GM18858 (cell line): ENCODE measurements at regions not wholly inside any gene's neighbourhood (a gene's known extent, or its start where the extent isn't known, plus 50 kb on each side); places are given as distances from the start of the nearest gene placed in this dataset.

Source experiments
- ATAC-seq: cut with Tn5 transposase; IDR thresholded peaks from one replicate; pipeline ENCODE4 v1.9.1; 2021; ENCODE audit not compliant: unreplicated experiment

DNA sequence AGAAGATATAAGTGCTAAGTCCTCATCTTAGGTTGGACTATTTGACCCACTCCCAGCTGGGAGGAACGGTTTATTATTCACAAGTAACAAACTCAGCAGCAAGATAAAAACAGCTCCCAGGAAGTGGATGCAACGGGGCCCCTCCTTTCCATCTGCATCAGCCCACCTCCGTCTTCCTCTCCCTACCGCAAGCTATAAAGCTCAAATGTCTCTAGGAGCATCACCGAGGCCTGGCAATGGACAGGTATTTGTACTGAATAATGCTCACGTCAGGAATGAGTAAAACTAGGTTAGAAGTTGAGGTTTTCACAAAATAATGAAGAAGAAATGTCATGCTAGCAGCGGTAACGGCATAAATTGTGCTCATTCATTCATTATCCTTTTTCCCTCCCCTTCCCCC lies 408.7 kb upstream of the PSMD7 start:
- ATAC-seq, result no peak

DNA sequence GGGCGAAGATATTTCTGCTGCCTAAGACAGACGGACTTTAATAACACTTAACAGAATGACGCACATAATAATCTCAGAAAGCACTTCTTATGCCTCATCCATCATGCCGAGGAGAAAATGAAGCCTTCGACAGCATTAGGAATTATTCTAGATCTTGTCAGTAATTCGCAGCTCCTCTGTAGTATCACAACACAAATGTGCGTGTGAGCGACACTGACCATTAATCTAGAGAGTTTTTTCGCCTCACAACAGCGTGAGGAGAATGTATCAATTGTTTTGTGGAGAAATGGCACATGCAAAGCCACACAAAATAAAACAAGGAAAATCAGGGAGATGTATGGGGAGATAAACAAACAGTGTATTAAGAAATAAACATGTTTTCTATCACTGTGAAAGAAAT lies 410.2 kb upstream of the PSMD7 start:
- no peak for ATAC-seq

DNA sequence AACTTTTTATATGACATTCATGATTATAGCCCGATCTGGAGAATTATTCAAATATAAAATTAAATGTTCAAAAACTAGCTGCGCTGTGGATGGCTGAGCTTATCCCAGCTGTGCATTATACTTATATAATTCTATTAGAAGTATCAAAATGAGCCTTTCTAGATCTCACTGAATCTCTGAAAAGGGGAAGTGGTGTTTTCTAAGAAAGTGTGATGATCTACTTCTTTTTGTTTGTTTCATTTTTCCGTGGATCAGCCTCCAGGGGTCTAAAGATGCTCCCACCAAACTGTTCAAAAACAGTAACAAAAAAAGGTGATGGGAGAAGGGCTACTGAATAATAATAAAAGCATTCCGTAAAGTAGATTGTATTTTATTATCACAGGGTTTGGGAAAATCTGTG lies 411.3 kb upstream of the PSMD7 start:
- no peak for ATAC-seq

DNA sequence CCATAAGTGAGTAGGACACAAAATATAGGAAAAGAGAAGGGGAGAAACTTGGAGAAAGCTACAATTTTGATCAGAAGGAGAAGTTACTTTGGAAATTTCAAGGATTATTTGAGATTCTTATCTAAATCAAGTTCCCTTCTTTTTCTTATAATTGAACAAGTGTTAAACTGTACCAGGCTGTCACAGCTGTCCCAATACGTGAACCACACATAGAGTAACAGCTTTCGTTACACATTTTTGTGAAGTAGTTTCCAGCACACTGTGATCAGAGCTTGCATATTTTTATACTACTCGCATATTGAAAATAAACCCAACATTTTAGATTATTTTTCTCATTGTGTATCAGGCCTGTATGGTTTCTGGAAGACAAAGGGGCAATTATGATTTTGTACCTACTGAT lies 412.8 kb upstream of the PSMD7 start:
- ATAC-seq, result no peak

DNA sequence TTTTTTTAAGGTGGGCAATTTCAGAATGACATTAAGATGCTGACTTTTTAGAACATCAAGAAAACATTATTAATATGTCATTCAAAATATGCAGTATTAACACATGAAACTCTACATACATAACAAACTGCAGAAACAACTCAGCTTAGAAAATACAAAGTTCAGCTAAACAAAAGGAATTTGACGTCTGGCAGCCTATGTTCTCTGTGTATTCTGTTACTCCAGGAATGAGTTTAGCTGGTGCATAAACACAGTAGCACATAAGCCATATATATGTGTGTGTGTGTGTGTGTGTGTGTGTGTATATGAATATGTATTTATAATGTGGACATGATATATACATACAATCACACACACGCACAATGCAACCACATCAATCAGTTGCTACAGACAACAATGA lies 413.5 kb upstream of the PSMD7 start:
- ATAC-seq, result no peak

DNA sequence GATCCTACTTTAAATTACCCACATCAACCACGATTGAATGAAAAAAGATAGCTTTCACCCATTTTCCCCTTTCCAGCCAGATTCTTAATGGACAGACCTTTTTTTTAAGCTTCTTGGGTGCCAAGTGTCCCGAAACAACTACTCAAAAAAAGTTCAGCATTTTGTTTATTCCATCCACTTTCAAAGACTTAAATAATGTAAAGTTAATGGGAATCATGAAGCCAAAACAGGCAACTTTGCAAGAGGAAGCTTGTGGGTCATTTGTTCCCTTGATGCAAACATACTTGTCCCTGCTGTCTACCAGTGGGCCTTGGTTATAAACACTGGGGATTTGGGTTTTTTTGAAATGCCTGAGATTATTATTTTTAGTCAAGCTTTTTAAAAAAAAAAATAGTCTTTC lies 414.0 kb upstream of the PSMD7 start:
- no peak for ATAC-seq

DNA sequence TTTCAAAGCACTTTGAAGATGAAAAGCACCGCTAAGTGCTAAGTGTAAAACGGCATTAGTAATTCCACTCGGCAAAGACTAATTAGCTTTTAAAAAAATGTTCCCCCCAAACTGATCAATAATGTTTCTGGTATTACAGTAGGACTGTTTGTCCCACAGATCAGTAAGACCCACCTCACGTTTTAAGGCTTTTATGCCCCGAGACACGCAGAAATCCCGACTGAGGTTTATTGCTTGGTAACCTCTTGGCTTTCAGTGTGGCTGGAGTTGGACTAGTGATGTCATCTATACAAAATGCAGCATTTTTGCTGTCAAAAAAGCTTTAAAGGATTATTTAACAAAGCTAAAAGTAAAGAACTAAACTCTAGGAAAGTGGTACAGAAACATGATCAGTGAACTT lies 414.6 kb upstream of the PSMD7 start:
- ATAC-seq, result no peak

DNA sequence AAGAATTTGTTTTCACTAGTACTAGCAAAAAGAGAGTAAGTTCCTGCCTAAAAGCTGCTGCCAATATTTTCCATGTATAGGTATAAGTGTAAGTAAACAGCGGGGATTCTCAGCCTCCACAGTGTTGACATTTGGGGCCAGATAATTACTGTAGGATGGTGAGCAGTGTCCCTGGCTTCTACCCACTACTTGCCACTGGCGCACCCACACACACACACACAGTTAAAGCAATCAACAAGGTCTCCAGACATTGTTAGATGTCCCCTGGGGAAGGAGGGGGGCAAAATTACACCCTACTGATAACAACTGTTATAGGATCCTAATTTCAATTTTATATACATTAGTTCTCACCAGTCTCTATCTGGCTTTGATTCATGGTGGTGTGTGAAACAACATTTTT lies 417.0 kb upstream of the PSMD7 start:
- ATAC-seq, result no peak

DNA sequence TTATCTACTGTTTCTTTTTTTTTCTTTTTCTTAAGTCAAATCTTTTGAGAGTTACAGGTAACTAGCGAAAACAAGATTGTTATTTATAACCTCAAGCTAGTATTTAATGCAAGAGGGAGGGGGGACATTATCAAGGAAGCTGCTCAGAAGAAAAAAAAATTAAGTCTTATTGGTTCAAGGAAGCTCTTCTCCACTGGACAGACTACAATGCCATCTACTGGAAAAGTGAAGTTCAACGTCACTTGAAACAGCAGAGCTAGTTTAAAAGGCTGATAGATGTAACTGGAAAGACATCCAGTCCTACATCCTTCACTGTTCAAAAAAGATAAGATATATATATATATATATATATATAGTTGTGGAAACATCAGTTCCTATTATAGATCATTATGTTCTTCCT lies 418.0 kb upstream of the PSMD7 start:
- no peak for ATAC-seq

DNA sequence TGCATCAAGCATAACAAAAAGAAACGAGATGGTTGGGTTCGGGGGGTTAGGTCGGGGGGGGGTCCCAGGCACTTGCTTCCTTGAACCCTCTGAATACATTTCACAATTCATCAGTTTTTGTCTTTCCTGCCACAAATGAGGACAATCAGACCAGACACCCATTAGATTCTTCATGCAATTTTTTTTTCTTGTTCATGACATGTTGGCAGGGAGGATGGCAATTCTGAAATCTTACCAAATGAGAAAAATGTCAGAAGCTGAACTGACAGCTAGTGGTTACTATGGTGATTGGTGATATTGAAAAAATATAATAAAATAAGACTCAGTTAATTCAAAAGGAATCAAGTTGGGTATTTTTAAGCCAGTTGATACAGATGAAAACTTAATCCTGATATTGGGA lies 419.5 kb upstream of the PSMD7 start:
- no peak for ATAC-seq

DNA sequence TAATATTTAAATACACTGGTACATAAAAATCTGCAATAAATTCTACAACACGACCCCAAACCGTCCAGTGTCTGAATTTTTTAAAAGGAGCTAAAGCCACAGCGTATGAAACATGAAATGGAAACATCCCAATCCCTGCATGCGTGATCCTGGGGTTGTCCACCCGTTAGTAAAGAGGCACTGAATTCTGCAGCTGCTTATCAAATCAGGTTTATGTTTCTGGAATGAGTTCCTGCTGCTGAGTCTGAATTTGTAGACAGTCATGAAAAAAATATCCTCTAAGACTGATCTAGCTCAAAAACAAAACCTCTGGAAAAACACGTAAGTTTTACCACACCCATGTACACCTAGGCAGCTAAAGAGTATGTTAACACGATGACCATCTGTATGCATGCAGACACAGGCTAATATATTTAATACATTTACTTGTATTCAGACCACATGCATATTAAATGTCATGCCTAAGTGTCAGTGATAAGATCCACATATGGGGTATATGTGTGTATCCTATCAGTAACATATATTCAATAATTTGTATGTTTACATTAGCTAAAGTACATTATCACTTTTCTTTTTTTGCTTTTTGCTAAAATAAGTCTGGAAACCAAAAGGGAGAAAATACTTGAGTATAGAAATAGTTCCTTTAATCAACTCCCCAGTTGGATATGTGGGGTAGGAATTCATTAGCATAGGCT lies 420.5 kb upstream of the PSMD7 start:
- no peak for ATAC-seq

DNA sequence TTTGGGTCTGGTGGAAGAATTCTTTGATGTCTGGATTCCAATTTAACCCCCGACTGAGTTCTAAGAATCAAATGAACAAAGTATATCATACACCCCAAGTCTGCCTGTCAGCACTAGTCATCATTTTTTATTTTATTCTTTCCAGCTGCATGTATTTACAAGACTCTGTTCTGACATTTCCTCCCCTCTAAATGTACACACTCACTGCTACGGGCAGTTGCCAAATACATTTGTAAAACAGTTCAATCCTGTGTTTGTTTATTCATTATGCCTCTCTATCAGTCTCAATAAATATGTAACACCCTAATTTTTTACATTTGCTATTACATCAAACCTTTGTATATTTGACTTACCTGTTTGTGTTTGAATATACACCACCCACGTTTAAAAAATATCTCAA lies 422.3 kb upstream of the PSMD7 start:
- no peak for ATAC-seq

DNA sequence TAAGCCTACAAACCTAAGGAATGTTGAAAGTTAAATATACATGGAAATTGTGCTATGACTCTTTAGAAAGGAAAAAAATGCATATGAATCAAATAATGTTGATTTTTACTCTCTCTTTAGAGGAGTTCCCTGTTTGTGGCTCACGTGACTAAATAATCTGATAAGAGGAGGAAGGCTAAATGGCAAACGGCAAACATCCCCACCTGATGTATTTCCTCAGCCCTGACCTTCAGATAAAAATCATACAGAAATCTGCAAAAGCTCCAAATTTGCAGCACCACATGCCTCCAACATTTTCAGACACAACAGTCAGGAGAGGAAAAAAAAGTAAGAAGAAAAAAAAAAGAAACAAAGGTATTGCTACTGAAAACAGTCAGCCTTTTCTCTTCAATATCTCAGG lies 423.0 kb upstream of the PSMD7 start:
- ATAC-seq, result no peak

DNA sequence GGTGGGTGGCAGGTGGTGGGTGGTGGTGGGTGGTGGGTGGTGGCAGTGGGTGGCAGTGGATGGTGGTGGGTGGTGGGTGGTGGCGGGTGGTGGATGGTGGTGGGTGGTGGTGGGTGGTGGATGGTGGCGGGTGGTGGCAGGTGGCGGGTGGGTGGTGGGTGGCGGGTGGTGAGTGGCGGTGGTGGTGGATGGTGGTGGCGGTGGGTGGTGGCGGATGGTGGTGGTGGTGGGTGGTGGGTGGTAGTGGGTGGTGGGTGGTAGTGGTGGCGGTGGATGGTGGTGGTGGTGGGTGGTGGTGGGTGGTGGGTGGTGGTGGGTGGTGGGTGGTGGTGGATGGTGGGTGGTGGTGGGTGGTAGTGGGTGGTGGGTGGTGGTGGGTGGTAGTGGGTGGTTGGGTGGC lies 423.8 kb upstream of the PSMD7 start:
- no peak for ATAC-seq

DNA sequence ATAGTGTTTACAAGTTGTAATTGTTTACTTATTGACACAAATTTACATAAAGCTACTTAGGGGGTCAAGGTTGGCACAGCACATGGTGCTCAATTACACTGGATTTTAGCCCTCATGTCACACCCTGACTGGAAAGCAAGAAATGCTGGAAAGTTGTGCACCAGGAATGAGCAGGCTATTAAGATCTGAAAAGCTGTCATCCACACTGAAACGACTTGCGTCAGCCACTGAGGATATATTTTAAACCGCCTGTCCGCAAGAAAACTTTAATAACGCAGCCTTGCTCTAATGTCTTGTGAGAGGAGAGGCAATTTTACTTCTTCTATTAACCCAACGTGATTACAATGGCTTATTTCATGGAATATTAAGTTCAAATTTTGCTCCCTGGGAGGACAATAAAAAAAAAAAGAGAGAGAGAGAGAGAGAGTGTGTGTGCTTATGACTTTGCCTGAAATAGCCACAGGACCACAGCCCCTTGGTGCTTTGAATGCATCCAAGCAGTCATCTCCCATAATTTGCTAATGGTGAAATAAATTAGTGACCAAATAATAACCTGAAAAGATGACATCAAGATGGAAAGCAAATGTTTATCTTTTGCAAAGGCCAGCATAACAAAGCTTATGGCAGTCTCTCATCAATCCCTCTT lies 425.4 kb upstream of the PSMD7 start:
- no peak for ATAC-seq

DNA sequence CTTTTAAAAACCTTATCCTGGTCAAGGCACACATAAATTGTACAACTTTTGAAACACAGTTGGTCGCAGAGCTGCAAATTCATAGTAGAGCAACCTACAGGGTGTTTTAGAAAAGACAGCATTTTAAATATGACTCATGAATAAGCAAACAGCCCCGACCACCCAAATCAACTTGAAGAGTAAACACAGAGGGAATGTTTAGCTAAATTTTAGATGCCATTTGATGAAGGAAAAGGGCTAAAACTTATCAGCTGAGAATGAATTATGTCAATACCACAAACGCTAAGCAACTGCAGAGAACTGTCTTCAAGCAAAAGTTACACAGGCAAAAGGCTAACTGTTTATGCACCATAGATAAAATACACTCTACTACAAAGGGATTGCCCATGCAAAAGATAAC lies 427.5 kb upstream of the PSMD7 start:
- no peak for ATAC-seq

DNA sequence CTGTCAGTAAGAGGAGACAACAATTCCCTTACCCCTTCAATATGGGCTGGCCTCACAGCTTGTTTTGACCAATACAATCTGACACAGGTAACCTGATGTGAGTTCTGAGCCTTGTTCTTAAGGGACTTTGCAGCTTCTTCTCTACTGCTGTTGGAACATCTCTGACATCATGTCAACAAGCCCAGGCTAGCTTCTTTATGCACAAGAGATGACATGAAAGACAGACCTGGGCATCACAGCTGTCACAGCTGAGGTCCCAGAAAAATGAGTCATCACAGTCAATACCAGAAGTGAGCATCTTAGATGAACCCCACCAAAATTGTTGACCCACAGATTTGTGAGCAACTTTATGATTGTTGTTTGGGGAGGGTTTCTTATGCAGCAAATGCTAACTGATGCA lies 431.7 kb upstream of the PSMD7 start:
- no peak for ATAC-seq

DNA sequence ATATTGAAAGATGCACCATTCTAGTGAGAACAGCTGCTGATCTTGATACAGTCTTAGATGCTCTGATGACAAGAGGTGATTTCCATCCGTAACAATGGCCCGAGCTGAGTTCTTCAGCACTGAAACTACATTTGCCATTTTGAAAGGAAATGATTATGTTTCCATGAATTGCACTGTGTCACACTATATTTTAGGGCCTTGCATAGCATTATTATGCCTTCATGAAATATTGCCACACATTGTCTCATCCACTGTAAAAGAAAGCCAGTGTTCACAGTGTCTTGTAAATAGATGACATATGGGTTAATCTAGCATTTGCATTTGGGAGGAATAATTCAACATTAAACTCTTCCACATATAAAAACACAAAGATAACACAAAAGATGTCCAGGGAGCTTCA lies 438.3 kb upstream of the PSMD7 start:
- no peak for ATAC-seq

DNA sequence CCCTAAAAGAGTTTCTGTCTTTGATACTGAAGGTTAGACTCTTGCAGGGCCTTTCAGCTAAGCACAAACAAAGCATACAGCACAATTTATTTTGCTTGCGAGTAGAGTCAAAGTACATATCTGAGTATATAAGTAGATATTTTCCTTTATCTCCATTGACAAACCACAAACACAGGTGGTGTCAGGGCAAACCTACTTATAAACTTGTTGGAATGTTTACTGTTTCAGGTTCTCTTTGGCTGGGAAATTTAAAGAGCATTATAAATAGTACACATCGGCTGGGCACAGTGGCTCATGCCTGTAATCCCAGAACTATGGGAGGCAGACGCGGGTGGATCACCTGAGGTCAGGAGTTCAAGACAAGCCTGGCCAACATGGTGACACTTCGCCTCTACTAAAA lies 442.6 kb upstream of the PSMD7 start:
- ATAC-seq, result no peak

DNA sequence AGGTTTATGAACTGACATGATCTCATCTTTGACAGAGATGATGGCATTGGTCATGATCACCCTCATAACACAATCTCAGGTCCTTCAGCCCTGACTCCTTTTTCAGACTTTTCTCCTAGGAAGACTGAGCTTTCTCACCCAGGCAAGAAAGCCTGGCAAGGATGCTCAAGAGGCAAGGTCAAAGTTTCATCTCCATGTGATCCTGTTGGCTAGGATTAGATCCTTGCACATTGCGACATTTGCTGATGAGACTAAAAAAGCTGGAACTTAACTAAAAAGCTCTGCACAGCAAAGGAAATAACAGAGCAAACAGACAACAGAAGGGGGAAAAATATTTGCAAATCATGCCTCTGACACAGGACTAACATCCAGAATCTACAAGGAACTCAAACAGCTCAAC lies 444.1 kb upstream of the PSMD7 start:
- ATAC-seq, result no peak

DNA sequence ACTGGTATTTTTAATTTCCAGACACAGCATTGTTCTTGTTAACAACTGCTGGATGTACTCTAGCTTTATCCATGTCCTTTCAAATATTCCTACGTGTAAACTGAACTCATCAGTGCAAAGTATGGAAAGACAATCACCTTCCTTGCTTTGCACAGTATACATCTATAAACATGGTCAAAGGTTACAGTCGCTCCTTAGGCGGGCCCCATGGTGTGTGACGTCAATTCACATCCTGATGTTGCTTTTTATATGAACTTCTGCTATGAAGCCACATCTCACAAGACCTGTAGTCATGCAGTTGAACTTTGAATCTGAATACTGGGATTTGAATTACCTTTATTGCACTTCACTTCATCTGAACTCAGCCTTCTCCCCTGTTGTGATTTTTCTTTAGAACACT lies 447.6 kb upstream of the PSMD7 start:
- no peak for ATAC-seq

DNA sequence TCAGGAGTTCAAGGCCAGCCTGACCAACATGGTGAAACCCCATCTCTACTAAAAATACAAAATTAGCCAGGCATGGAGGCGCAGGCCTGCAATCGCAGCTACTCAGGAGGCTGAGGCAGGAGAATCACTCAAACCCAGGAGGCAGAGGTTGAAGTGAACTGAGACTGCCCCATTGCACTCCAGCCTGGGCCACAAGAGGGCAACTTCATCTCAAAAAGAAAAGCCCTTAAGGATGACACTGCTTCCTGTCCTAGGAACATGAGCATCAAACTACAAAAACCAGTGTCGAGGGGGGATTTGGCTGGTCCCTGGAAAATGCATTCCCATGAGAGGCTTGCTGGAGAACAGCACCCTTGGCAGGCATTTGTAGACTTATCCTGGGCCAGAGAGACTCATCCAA lies 449.5 kb upstream of the PSMD7 start:
- no peak for ATAC-seq

DNA sequence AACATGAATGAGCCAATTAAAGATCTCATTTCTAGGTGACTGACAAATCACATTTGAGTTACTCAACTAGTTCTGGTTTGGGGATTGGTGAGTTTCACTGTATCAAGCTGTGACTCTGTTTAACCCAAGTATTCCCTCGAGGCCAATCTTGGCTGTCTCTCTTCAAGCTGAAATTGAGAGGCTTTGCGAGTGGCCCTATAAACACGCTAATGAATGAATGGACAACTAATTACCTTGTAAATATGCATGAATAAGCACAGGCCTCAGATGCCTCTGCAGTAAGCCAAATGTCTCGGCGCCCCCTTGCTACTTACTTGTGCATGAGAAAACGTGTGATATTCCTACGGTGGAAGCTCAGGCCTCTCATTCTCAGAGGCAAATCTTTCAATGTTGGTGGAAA lies 450.3 kb upstream of the PSMD7 start:
- no peak for ATAC-seq
